ENCODE measurements at regions not wholly inside any gene's neighbourhood (a gene's known extent, or its start where the extent isn't known, plus 50 kb on each side); places are given as distances from the start of the nearest gene placed in this dataset.

- TF ChIP-seq CTCF (IDR thresholded peaks at IDR 0.05) (no peak), SP1 (CRISPR knock-in tag; conservative IDR thresholded peaks at IDR 0.05) (no peak), ATF1 (CRISPR knock-in tag; IDR thresholded peaks at IDR 0.05) (no peak)
These were observed 65.6 kb upstream of the IFNGR1 start for GRCh38 chr6:137284811-137285110.
